ENCODE measurements at regions not wholly inside any gene's neighbourhood (a gene's known extent, or its start where the extent isn't known, plus 50 kb on each side); places are given as distances from the start of the nearest gene placed in this dataset.
"Not testable (repeated sequence)": the region's sequence is repeated elsewhere in the genome, so short reads cannot be mapped to it uniquely, and the experiment has no call there.

GRCh38 chr3:193040836-193041672 is 123.4 kb upstream of the MB21D2 start:
- H3K4me2 ChIP-seq, result no peak overlapping the region
- Mint-ChIP-seq H3K9me3 (no peaks in the 10 kb centered on the region), H3K4me3 (no peak overlapping the region), H3K36me3 (no peaks in the 10 kb centered on the region), H3K27ac (no peak overlapping the region), H3K4me1 (no peaks in the 10 kb centered on the region), H3K27me3 (ENCODE audit: insufficient read depth, low read depth) (no peaks in the 10 kb centered on the region)
- H3K9ac ChIP-seq, result no peak overlapping the region
- no peaks in the 10 kb centered on the region for H3K9me3 ChIP-seq (ENCODE audit: low read depth)
- H3K4me1 ChIP-seq, result no peaks in the 10 kb centered on the region
- H3K27me3 ChIP-seq, result no peaks in the 10 kb centered on the region
- no peak overlapping the region for H3K27ac ChIP-seq
- no peaks in the 10 kb centered on the region for H4K20me1 ChIP-seq (ENCODE audit: low read depth)
- no peak overlapping the region for H3K4me3 ChIP-seq
- TF ChIP-seq, protein P1, sequence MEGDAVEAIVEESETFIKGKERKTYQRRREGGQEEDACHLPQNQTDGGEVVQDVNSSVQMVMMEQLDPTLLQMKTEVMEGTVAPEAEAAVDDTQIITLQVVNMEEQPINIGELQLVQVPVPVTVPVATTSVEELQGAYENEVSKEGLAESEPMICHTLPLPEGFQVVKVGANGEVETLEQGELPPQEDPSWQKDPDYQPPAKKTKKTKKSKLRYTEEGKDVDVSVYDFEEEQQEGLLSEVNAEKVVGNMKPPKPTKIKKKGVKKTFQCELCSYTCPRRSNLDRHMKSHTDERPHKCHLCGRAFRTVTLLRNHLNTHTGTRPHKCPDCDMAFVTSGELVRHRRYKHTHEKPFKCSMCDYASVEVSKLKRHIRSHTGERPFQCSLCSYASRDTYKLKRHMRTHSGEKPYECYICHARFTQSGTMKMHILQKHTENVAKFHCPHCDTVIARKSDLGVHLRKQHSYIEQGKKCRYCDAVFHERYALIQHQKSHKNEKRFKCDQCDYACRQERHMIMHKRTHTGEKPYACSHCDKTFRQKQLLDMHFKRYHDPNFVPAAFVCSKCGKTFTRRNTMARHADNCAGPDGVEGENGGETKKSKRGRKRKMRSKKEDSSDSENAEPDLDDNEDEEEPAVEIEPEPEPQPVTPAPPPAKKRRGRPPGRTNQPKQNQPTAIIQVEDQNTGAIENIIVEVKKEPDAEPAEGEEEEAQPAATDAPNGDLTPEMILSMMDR (IDR thresholded peaks at IDR 0.05), result peak; percentile 66
- no peak for TF ChIP-seq EZH2 (IDR thresholded peaks at IDR 0.05)
- no peaks in the 10 kb centered on the region for H3K36me3 ChIP-seq
- H2AFZ ChIP-seq (replicated peaks), result no peak overlapping the region
- DNase-seq (ENCODE audit: low spot score), result peak; percentile 68
- no peaks in the 10 kb centered on the region for H3F3A ChIP-seq (ENCODE audit: low read depth)
- H3K79me2 ChIP-seq (ENCODE audit: low read depth), result no peaks in the 10 kb centered on the region

- H3K9ac ChIP-seq, result no peak overlapping the region
- no peaks in the 10 kb centered on the region for H3K9me3 ChIP-seq (ENCODE audit: low read depth)
- no peaks in the 10 kb centered on the region for H3K9me3 Mint-ChIP-seq
- no peaks in the 10 kb centered on the region for H3K27me3 ChIP-seq
- no peaks in the 10 kb centered on the region for H3F3A ChIP-seq (ENCODE audit: low read depth)
- H3K27ac Mint-ChIP-seq, result no peak overlapping the region
- H3K4me1 Mint-ChIP-seq, result peaks cover 4% of the 10 kb centered on the region
- no peaks in the 10 kb centered on the region for H3K36me3 ChIP-seq
- H3K4me3 ChIP-seq, result no peak overlapping the region
- H3K36me3 Mint-ChIP-seq, result no peaks in the 10 kb centered on the region
- H3K27ac ChIP-seq, result no peak overlapping the region
- no peak overlapping the region for H3K4me2 ChIP-seq
- peaks cover 2% of the 10 kb centered on the region for H3K27me3 Mint-ChIP-seq (ENCODE audit: insufficient read depth, low read depth)
- H2AFZ ChIP-seq (replicated peaks), result no peak overlapping the region
- DNase-seq (ENCODE audit: low spot score), result peak; percentile 37
- H3K4me3 Mint-ChIP-seq, result no peak overlapping the region
- no peak for TF ChIP-seq EZH2 (IDR thresholded peaks at IDR 0.05)
- TF ChIP-seq, protein P1 (IDR thresholded peaks at IDR 0.05), result no peak
- TF ChIP-seq EZH2phosphoT487 (IDR thresholded peaks at IDR 0.05), result no peak
- H3K4me1 ChIP-seq, result no peaks in the 10 kb centered on the region
- no peaks in the 10 kb centered on the region for H3K79me2 ChIP-seq (ENCODE audit: low read depth)
- H4K20me1 ChIP-seq (ENCODE audit: low read depth), result no peaks in the 10 kb centered on the region
Measured at GRCh38 chr3:193046371-193046770, 128.7 kb upstream of the MB21D2 start.

GRCh38 chr3:193047461-193047860 is 129.8 kb upstream of the MB21D2 start:
- not testable (repeated sequence) for H3F3A ChIP-seq (ENCODE audit: low read depth); H3K4me2 ChIP-seq; H3K27ac Mint-ChIP-seq; H4K20me1 ChIP-seq (ENCODE audit: low read depth); H3K4me1 ChIP-seq; H3K4me3 Mint-ChIP-seq; H3K27ac ChIP-seq; H3K36me3 ChIP-seq; H3K9me3 Mint-ChIP-seq; H3K36me3 Mint-ChIP-seq; H3K9me3 ChIP-seq (ENCODE audit: low read depth); DNase-seq (ENCODE audit: low spot score); H2AFZ ChIP-seq (replicated peaks); H3K4me3 ChIP-seq; H3K4me1 Mint-ChIP-seq; H3K79me2 ChIP-seq (ENCODE audit: low read depth); H3K27me3 Mint-ChIP-seq (ENCODE audit: insufficient read depth, low read depth); H3K9ac ChIP-seq; H3K27me3 ChIP-seq

- TF ChIP-seq, protein P1 (IDR thresholded peaks at IDR 0.05), result no peak
- TF ChIP-seq EZH2 (IDR thresholded peaks at IDR 0.05) (no peak), EZH2phosphoT487 (IDR thresholded peaks at IDR 0.05) (no peak)
- H3K27me3 Mint-ChIP-seq (ENCODE audit: insufficient read depth, low read depth), result peaks cover 2% of the 10 kb centered on the region
- DNase-seq (ENCODE audit: low spot score), result no peak
Measured at GRCh38 chr3:193048127-193048526, 130.5 kb upstream of the MB21D2 start.

More at GRCh38 chr3:193048127-193048526, 130.5 kb upstream of the MB21D2 start:
- H3K9me3 Mint-ChIP-seq, result no peaks in the 10 kb centered on the region
- peaks cover 4% of the 10 kb centered on the region for H3K4me1 Mint-ChIP-seq
- Histone ChIP-seq H3F3A (ENCODE audit: low read depth) (no peaks in the 10 kb centered on the region), H3K36me3 (no peaks in the 10 kb centered on the region), H3K9me3 (ENCODE audit: low read depth) (no peaks in the 10 kb centered on the region), H3K4me1 (no peaks in the 10 kb centered on the region), H3K4me3 (no peak overlapping the region), H2AFZ (replicated peaks) (no peak overlapping the region), H4K20me1 (ENCODE audit: low read depth) (no peaks in the 10 kb centered on the region), H3K27ac (no peak overlapping the region), H3K9ac (no peak overlapping the region), H3K79me2 (ENCODE audit: low read depth) (no peaks in the 10 kb centered on the region), H3K27me3 (no peaks in the 10 kb centered on the region), H3K4me2 (no peak overlapping the region)
- no peaks in the 10 kb centered on the region for H3K36me3 Mint-ChIP-seq
- no peak overlapping the region for H3K27ac Mint-ChIP-seq
- H3K4me3 Mint-ChIP-seq, result no peak overlapping the region

Measured in neural progenitor cell (in vitro differentiated cells).